Stimulated activated CD4-positive, alpha-beta T cell treated with anti-CD3 and anti-CD28 coated beads, Interleukin-1b, Interleukin-23, amount 100 ng/mL, for 1 hour (primary cell): ENCODE measurements at regions not wholly inside any gene's neighbourhood (a gene's known extent, or its start where the extent isn't known, plus 50 kb on each side); places are given as distances from the start of the nearest gene placed in this dataset.
"Not testable (repeated sequence)": the region's sequence is repeated elsewhere in the genome, so short reads cannot be mapped to it uniquely, and the experiment has no call there.

Experiments
- DNase-seq, 2 donors: peaks; one replicate each; pipeline ENCODE4 v3.0.0-alpha.2; 2020; ENCODE audit warnings: low read depth in 2 of 2

GRCh38 chr11:129503646-129504045 is 128.0 kb downstream of the BARX2 start:
- DNase-seq = no peak

GRCh38 chr11:129505266-129505665 is 129.6 kb downstream of the BARX2 start:
- DNase-seq = no peak

GRCh38 chr11:129508163-129508562 is 132.5 kb downstream of the BARX2 start:
- DNase-seq = no peak

GRCh38 chr11:129528296-129528695 is 152.6 kb downstream of the BARX2 start:
- no peak for DNase-seq

GRCh38 chr11:129530154-129530895 is 154.7 kb downstream of the BARX2 start:
- DNase-seq = no peak

- no peak for DNase-seq
These were observed 157.7 kb downstream of the BARX2 start for GRCh38 chr11:129533395-129533794.

- no peak for DNase-seq
These were observed 160.7 kb downstream of the BARX2 start for GRCh38 chr11:129536338-129536737.

GRCh38 chr11:129538323-129538722 is 162.7 kb downstream of the BARX2 start:
- DNase-seq = no peak

- no peak for DNase-seq
These were observed 168.1 kb downstream of the BARX2 start for GRCh38 chr11:129543515-129544290.

- DNase-seq = no peak
These were observed 169.0 kb downstream of the BARX2 start for GRCh38 chr11:129544691-129545090.

- DNase-seq = no peak
These were observed 170.6 kb downstream of the BARX2 start for GRCh38 chr11:129546266-129546665.

GRCh38 chr11:129557421-129557820 is 181.8 kb downstream of the BARX2 start:
- DNase-seq = no peak

GRCh38 chr11:129569007-129569406 is 193.4 kb downstream of the BARX2 start:
- no peak for DNase-seq

- DNase-seq = not testable (repeated sequence)
These were observed 197.0 kb downstream of the BARX2 start for GRCh38 chr11:129572667-129573066.

GRCh38 chr11:129573161-129573560 is 197.5 kb downstream of the BARX2 start:
- DNase-seq = no peak

- no peak for DNase-seq
These were observed 198.8 kb downstream of the BARX2 start for GRCh38 chr11:129574431-129574830.

GRCh38 chr11:129576652-129577051 is 201.0 kb downstream of the BARX2 start:
- DNase-seq = no peak

GRCh38 chr11:129578006-129578405 is 202.4 kb downstream of the BARX2 start:
- no peak for DNase-seq

- DNase-seq = no peak
These were observed 204.6 kb downstream of the BARX2 start for GRCh38 chr11:129580278-129580677.

- DNase-seq = no peak
These were observed 208.7 kb downstream of the BARX2 start for GRCh38 chr11:129584316-129584715.

- DNase-seq = no peak
These were observed 213.7 kb downstream of the BARX2 start for GRCh38 chr11:129589190-129589860.

GRCh38 chr11:129590030-129590752 is 214.5 kb downstream of the BARX2 start:
- DNase-seq = no peak
